ENCODE measurements at regions not wholly inside any gene's neighbourhood (a gene's known extent, or its start where the extent isn't known, plus 50 kb on each side); places are given as distances from the start of the nearest gene placed in this dataset.
"Not testable (repeated sequence)": the region's sequence is repeated elsewhere in the genome, so short reads cannot be mapped to it uniquely, and the experiment has no call there.

- no peak for DNase-seq (ENCODE audit: low read depth, low spot score)
Observed at GRCh38 chr14:71430678-71431376, 501.4 kb upstream of the RGS6 start.

- no peak for DNase-seq (ENCODE audit: low read depth, low spot score)
Observed at GRCh38 chr14:71432334-71433110, 499.7 kb upstream of the RGS6 start.

- no peak for DNase-seq (ENCODE audit: low read depth, low spot score)
Observed at GRCh38 chr14:71433303-71433702, 498.9 kb upstream of the RGS6 start.

DNA sequence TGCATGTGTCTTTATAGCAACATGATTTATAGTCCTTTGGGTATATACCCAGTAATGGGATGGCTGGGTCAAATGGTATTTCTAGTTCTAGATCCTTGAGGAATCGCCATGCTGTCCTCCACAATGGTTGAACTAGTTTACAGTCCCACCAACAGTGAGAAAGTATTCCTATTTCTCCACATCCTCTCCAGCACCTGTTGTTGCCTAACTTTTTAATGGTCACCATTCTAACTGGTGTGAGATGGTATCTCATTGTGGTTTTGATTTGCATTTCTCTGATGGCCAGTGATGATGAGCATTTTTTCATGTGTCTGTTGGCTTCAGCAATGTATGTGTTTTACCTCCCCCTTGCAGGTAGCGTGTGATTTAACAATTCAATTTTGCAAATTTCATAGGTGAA is 496.6 kb upstream of the RGS6 start:
- not testable (repeated sequence) for DNase-seq (ENCODE audit: low read depth, low spot score)

GRCh38 chr14:71437870-71438269 is 494.4 kb upstream of the RGS6 start:
- no peak for DNase-seq (ENCODE audit: low read depth, low spot score)

DNA sequence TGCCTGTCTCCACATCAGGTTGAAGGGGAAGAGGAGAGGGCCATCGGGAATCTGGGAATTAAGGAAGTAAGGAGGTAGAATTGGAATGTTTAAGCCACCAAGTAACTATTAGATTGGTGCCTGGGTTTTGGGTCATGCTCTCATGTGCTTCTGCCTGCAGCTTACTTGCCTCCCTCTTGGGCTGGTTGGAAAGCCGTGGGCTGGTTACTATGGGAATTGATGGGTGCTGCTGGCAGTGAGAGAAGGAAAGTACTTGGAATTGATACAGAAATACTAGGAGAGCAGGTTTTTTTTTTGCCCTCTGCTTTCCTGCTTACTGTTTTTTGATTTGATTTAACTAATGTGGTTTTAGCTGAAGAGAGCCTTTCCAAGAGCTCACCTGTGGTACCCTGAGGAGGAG is 493.5 kb upstream of the RGS6 start:
- DNase-seq (ENCODE audit: low read depth, low spot score) = no peak

- DNase-seq (ENCODE audit: low read depth, low spot score) = no peak
Observed at GRCh38 chr14:71441126-71441525, 491.1 kb upstream of the RGS6 start.

- no peak for DNase-seq (ENCODE audit: low read depth, low spot score)
Observed at GRCh38 chr14:71444030-71444822, 488.0 kb upstream of the RGS6 start.

DNA sequence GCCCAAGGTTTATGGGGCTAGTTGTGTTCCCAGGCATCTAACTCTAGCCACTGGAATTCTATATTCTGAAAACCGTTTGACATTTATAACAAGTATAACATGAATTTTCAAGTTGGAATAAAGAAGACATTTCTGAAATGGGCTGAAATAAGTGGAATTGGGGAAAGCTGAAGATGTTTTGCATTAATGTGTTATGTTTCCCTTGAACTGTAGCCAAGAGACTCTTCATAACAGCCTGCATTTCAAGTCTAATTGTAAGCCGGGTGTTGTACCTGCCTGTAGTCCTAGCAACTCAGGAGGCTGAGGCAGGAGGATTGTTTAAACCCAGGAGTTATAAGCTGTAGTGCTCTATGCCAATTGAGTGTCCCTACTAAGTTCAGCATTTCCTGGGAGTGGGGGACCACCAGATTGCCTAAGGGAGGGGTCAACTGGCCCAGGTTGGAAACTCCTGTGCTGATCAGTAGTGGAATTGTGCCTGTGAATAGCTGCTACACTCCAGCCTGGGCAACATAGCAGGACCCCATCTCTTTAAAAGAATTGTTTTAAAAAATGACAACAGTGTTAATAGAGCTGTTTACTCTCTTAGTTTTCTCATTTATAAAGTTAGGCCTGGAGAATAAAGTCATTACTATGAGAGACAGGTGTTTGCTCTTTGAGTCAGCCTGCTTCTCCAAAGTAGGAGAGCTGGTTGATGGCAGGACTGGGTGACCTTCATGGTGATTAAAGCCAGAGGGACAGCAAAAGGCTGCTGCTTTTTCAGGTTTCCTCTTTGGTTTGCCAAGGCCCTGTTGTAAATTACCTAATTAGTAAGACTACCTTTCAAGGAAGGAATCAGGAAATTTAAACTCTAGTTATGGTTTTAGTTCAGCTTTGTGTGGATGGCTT is 483.6 kb upstream of the RGS6 start:
- no peak for DNase-seq (ENCODE audit: low read depth, low spot score)

- no peak for DNase-seq (ENCODE audit: low read depth, low spot score)
Observed at GRCh38 chr14:71449316-71450055, 482.7 kb upstream of the RGS6 start.

- DNase-seq (ENCODE audit: low read depth, low spot score) = no peak
Observed at GRCh38 chr14:71451501-71451900, 480.7 kb upstream of the RGS6 start.

DNA sequence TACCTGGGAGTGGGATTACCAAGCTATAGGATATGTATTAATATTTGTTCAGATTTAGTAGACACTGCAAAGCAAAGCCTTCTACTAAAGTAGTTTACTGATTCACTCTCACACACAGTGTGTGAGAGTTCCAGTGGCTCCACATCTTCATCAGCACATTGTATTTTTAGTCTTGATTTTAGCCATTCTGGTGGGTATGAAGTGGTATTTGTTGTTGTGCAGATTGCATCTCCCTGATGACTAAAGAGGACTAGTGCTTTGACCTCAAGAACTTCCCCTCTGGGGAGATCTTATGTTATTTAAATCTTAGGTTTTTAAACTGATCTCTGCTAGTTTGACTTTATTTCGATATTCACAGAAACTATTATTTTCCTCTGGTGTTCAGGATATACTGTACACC is 479.7 kb upstream of the RGS6 start:
- no peak for DNase-seq (ENCODE audit: low read depth, low spot score)

- DNase-seq (ENCODE audit: low read depth, low spot score) = no peak
Observed at GRCh38 chr14:71452987-71453386, 479.2 kb upstream of the RGS6 start.

DNA sequence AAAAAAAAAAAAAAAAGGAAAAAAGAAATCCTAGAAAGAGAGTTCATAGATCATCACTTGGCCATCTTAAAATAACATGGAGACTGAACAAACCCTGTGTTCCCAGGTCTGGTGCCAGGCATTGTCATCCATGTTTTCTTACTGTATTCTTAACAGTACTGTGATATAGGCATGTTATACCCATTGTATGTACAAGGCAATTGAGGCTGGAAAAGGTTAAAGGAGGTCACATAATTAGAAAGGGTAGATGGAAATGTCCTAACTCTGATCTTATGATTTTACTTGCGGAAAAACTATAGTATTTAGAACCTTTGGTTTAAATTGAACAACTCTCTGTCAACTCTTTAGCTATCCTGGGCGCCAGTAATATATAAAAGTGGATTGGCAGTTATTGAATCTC is 478.2 kb upstream of the RGS6 start:
- no peak for DNase-seq (ENCODE audit: low read depth, low spot score)

GRCh38 chr14:71454513-71455332 is 477.5 kb upstream of the RGS6 start:
- DNase-seq (ENCODE audit: low read depth, low spot score) = no peak

GRCh38 chr14:71460091-71460490 is 472.1 kb upstream of the RGS6 start:
- no peak for DNase-seq (ENCODE audit: low read depth, low spot score)

DNA sequence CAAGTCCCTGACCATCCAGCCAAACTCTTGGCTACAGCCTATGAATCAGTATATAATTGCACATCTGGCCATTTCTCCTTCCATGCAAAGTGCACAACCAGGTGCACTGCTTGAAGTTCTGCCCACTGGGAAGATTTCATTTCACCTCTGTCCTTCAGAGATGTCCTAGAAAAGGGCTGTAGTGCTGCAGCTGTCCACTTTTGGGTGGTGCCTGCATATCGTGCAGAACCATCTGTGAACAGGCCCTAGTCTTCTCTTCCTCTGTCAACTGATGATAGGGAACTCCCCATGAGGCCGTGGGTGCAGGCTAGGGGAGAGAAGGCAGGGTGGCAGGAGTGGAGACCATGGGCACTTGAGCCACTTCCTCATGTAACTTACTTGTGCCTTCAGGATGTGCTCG is 470.6 kb upstream of the RGS6 start:
- not testable (repeated sequence) for DNase-seq (ENCODE audit: low read depth, low spot score)

GRCh38 chr14:71463807-71464206 is 468.4 kb upstream of the RGS6 start:
- no peak for DNase-seq (ENCODE audit: low read depth, low spot score)

- no peak for DNase-seq (ENCODE audit: low read depth, low spot score)
Observed at GRCh38 chr14:71464840-71465239, 467.4 kb upstream of the RGS6 start.

DNA sequence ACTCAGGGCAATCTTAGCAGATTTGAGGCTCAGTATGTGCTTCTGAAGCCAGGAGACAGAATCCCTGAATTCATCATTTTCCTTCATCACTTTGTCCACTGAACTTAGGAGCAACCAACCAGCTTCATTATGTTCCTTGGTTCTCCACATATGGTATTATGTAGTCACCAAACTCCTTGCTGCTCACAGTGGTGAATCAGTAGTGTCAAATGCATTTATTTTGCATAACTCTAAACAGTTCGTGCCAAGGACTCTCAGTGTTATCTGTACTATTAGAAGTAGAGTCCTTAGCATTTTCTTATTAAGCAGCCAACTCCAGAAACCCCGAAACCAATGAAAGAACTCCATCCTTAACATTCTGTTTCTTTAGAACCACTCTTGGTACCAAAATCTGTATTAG is 466.9 kb upstream of the RGS6 start:
- no peak for DNase-seq (ENCODE audit: low read depth, low spot score)
